ENCODE measurements at regions not wholly inside any gene's neighbourhood (a gene's known extent, or its start where the extent isn't known, plus 50 kb on each side); places are given as distances from the start of the nearest gene placed in this dataset.
"Not testable (repeated sequence)": the region's sequence is repeated elsewhere in the genome, so short reads cannot be mapped to it uniquely, and the experiment has no call there.

GRCh38 chr1:233796146-233796783, 108.2 kb upstream of the SLC35F3 start:
- DNase-seq (ENCODE audit: low read depth) = no peak
- TF ChIP-seq CTCF (IDR thresholded peaks at IDR 0.05; ENCODE audit: insufficient read depth, low read length) = no peak
- H3K4me3 ChIP-seq (ENCODE audit: low read depth, low read length) = no peak overlapping the region

- TF ChIP-seq CTCF (IDR thresholded peaks at IDR 0.05; ENCODE audit: insufficient read depth, low read length) = no peak
- H3K4me3 ChIP-seq (ENCODE audit: low read depth, low read length) = no peak overlapping the region
- no peak for DNase-seq (ENCODE audit: low read depth)
Observed at GRCh38 chr1:233802611-233803010, 101.9 kb upstream of the SLC35F3 start.

- no peak for DNase-seq (ENCODE audit: low read depth)
- no peak overlapping the region for H3K4me3 ChIP-seq (ENCODE audit: low read depth, low read length)
- no peak for TF ChIP-seq CTCF (IDR thresholded peaks at IDR 0.05; ENCODE audit: insufficient read depth, low read length)
Observed at GRCh38 chr1:233805786-233806185, 98.7 kb upstream of the SLC35F3 start.

GRCh38 chr1:233815357-233815756, 89.1 kb upstream of the SLC35F3 start:
- no peak for DNase-seq (ENCODE audit: low read depth)
- no peak for TF ChIP-seq CTCF (IDR thresholded peaks at IDR 0.05; ENCODE audit: insufficient read depth, low read length)
- H3K4me3 ChIP-seq (ENCODE audit: low read depth, low read length) = no peak overlapping the region

GRCh38 chr1:233815865-233816264, 88.6 kb upstream of the SLC35F3 start:
- TF ChIP-seq CTCF (IDR thresholded peaks at IDR 0.05; ENCODE audit: insufficient read depth, low read length) = no peak
- no peak for DNase-seq (ENCODE audit: low read depth)
- no peak overlapping the region for H3K4me3 ChIP-seq (ENCODE audit: low read depth, low read length)

- DNase-seq (ENCODE audit: low read depth) = no peak
- no peak overlapping the region for H3K4me3 ChIP-seq (ENCODE audit: low read depth, low read length)
- no peak for TF ChIP-seq CTCF (IDR thresholded peaks at IDR 0.05; ENCODE audit: insufficient read depth, low read length)
Observed at GRCh38 chr1:233816348-233816747, 88.1 kb upstream of the SLC35F3 start.

- no peak for TF ChIP-seq CTCF (IDR thresholded peaks at IDR 0.05; ENCODE audit: insufficient read depth, low read length)
- DNase-seq (ENCODE audit: low read depth) = no peak
- H3K4me3 ChIP-seq (ENCODE audit: low read depth, low read length) = no peak overlapping the region
Observed at GRCh38 chr1:233819042-233819441, 85.4 kb upstream of the SLC35F3 start.

GRCh38 chr1:233824179-233824578, 80.3 kb upstream of the SLC35F3 start:
- not testable (repeated sequence) for DNase-seq (ENCODE audit: low read depth); H3K4me3 ChIP-seq (ENCODE audit: low read depth, low read length)

GRCh38 chr1:233827937-233828336, 76.5 kb upstream of the SLC35F3 start:
- DNase-seq (ENCODE audit: low read depth); H3K4me3 ChIP-seq (ENCODE audit: low read depth, low read length): not testable (repeated sequence)
